ENCODE measurements at regions not wholly inside any gene's neighbourhood (a gene's known extent, or its start where the extent isn't known, plus 50 kb on each side); places are given as distances from the start of the nearest gene placed in this dataset.

GRCh38 chr3:153339065-153339464 is 177.0 kb downstream of the RAP2B start:
- Histone ChIP-seq H3K36me3 (ENCODE audit: insufficient read depth) (no peaks in the 10 kb centered on the region), H3K4me2 (no peak overlapping the region), H3K79me2 (ENCODE audit: insufficient read depth, low read depth) (no peaks in the 10 kb centered on the region), H3K27me3 (ENCODE audit: insufficient read depth, low read depth) (no peaks in the 10 kb centered on the region), H3K27ac (no peak overlapping the region), H3K9ac (no peak overlapping the region), H3K4me1 (ENCODE audit: low read depth, poor library complexity, severe bottlenecking) (no peaks in the 10 kb centered on the region), H3K4me3 (IDR thresholded peaks at IDR 0.05; ENCODE audit: insufficient read depth, low read depth, low read length) (no peak overlapping the region), H4K20me1 (ENCODE audit: insufficient read depth) (no peaks in the 10 kb centered on the region), H2AFZ (ENCODE audit: low read depth) (no peak overlapping the region; the same call in 1 of the 2 replicates)
- TF ChIP-seq CTCF (conservative IDR thresholded peaks at IDR 0.05; ENCODE audit: low read depth, low read length) = no peak

GRCh38 chr3:153343988-153344782 is 182.2 kb downstream of the RAP2B start:
- H3K36me3 ChIP-seq (ENCODE audit: insufficient read depth) = no peaks in the 10 kb centered on the region
- no peak overlapping the region for H3K4me3 ChIP-seq (IDR thresholded peaks at IDR 0.05; ENCODE audit: insufficient read depth, low read depth, low read length)
- no peak overlapping the region for H3K4me2 ChIP-seq
- H3K9ac ChIP-seq = no peak overlapping the region
- no peak for TF ChIP-seq CTCF (conservative IDR thresholded peaks at IDR 0.05; ENCODE audit: low read depth, low read length)
- H3K27me3 ChIP-seq (ENCODE audit: insufficient read depth, low read depth) = no peaks in the 10 kb centered on the region
- H3K27ac ChIP-seq = no peak overlapping the region
- no peak overlapping the region for H2AFZ ChIP-seq (ENCODE audit: low read depth)
- no peaks in the 10 kb centered on the region for H3K4me1 ChIP-seq (ENCODE audit: low read depth, poor library complexity, severe bottlenecking)
- no peaks in the 10 kb centered on the region for H4K20me1 ChIP-seq (ENCODE audit: insufficient read depth)
- no peaks in the 10 kb centered on the region for H3K79me2 ChIP-seq (ENCODE audit: insufficient read depth, low read depth)

- Histone ChIP-seq H3K27ac (no peak overlapping the region), H3K79me2 (ENCODE audit: insufficient read depth, low read depth) (no peaks in the 10 kb centered on the region), H4K20me1 (ENCODE audit: insufficient read depth) (no peaks in the 10 kb centered on the region), H2AFZ (ENCODE audit: low read depth) (no peak overlapping the region), H3K4me2 (no peak overlapping the region), H3K4me1 (ENCODE audit: low read depth, poor library complexity, severe bottlenecking) (peaks cover 24% of the 10 kb centered on the region), H3K4me3 (IDR thresholded peaks at IDR 0.05; ENCODE audit: insufficient read depth, low read depth, low read length) (no peak overlapping the region), H3K27me3 (ENCODE audit: insufficient read depth, low read depth) (no peaks in the 10 kb centered on the region), H3K36me3 (ENCODE audit: insufficient read depth) (no peaks in the 10 kb centered on the region), H3K9ac (no peak overlapping the region)
- no peak for TF ChIP-seq CTCF (conservative IDR thresholded peaks at IDR 0.05; ENCODE audit: low read depth, low read length)
These were observed 186.6 kb downstream of the RAP2B start for GRCh38 chr3:153348457-153349107.

- no peaks in the 10 kb centered on the region for H3K27me3 ChIP-seq (ENCODE audit: insufficient read depth, low read depth)
- H3K4me2 ChIP-seq = no peak overlapping the region
- no peaks in the 10 kb centered on the region for H4K20me1 ChIP-seq (ENCODE audit: insufficient read depth)
- H3K4me3 ChIP-seq (IDR thresholded peaks at IDR 0.05; ENCODE audit: insufficient read depth, low read depth, low read length) = no peak overlapping the region
- H2AFZ ChIP-seq (ENCODE audit: low read depth) = no peak overlapping the region
- no peak overlapping the region for H3K27ac ChIP-seq
- H3K9ac ChIP-seq = no peak overlapping the region
- no peaks in the 10 kb centered on the region for H3K36me3 ChIP-seq (ENCODE audit: insufficient read depth)
- peaks cover 24% of the 10 kb centered on the region for H3K4me1 ChIP-seq (ENCODE audit: low read depth, poor library complexity, severe bottlenecking)
- H3K79me2 ChIP-seq (ENCODE audit: insufficient read depth, low read depth) = no peaks in the 10 kb centered on the region
- TF ChIP-seq CTCF (conservative IDR thresholded peaks at IDR 0.05; ENCODE audit: low read depth, low read length) = no peak
These were observed 187.1 kb downstream of the RAP2B start for GRCh38 chr3:153349108-153349499.
